ENCODE measurements at regions not wholly inside any gene's neighbourhood (a gene's known extent, or its start where the extent isn't known, plus 50 kb on each side); places are given as distances from the start of the nearest gene placed in this dataset.

DNA sequence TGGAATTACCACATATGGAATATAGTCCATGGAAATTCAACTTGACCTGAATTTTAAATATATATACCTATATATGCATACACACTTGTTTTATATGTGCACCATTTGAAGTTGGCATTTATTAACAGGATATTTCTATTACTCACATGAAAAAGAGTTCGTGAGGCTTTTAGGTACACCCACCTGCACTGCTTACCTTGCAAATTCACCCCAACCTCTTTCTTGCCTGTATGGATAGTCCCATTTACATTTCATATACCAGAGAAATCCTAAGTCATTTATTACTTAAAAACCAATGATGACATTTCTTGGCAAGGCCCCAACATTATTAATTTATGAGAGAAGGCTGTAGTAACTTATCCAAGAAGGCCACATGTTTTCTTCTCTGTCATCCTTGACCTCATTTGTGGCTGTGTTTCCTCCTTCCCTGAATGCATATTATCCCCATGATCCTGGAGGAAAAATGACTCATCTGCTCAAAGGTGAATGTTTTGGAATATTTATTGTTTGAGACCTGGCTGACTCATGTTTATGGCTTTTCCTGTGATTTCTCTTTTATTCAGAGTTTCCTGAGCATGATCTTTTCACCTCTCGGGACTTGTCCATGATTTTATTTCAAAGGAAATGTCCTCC lies 62.2 kb upstream of the FAM241A start:
- ChIA-PET CTCF (interaction anchor here (1.1 to 1.4 kb wide), 4 partner anchors 10 to 149 kb away, joined by 3 to 20 read pairs (median 3); partner anchors contain the start of gene AP1AR), POLR2A (no interaction called here)
- Histone ChIP-seq H3K36me3 (ENCODE audit: control insufficient read depth in 2 of 2, extremely low read depth in 1 of 2, insufficient read depth in 2 of 2, low read length in 2 of 2) (no peaks in the 10 kb centered on the region), H3K79me2 (ENCODE audit: control insufficient read depth, insufficient read depth, low read length) (no peaks in the 10 kb centered on the region), H3K4me1 (ENCODE audit: control insufficient read depth, extremely low read depth, insufficient read depth, low read length) (peaks cover 41% of the 10 kb centered on the region), H3K27me3 (ENCODE audit: control insufficient read depth in 2 of 2, insufficient read depth in 2 of 2, low read length in 2 of 2) (no peaks in the 10 kb centered on the region), H3K4me3 (replicated peaks in 1 of 3; ENCODE audit: insufficient read depth in 1 of 3, low read depth in 1 of 3, low read length in 3 of 3) (no peak overlapping the region), H3K27ac (ENCODE audit: insufficient read depth, low read depth, low read length) (peak overlapping the region; percentile 95), H2AFZ (ENCODE audit: low read depth, low read length) (no peak overlapping the region), H3K9ac (replicated peaks; ENCODE audit: extremely low read depth, insufficient read depth, low read length) (peak overlapping the region; percentile 64), H3K9me1 (replicated peaks; ENCODE audit: control insufficient read depth, extremely low read depth, insufficient read depth, low read length) (no peaks in the 10 kb centered on the region), H4K20me1 (replicated peaks; ENCODE audit: control insufficient read depth, extremely low read depth, insufficient read depth, low read length) (no peaks in the 10 kb centered on the region), H3K9me3 (replicated peaks; ENCODE audit: control insufficient read depth, insufficient read depth, low read length) (no peaks in the 10 kb centered on the region), H3K4me2 (ENCODE audit: insufficient read depth, low read length) (peak overlapping the region; percentile 52)
- intact Hi-C loops (cut with micrococcal nuclease) (loop anchor here (1.0 to 10.0 kb wide), 11 partner anchors 11 to 1932 kb away; partner anchors contain the start of genes AP1AR and LARP7), dilution Hi-C loops (cut with MboI; ENCODE audit: extremely low pct_ligation_motif_present, low sequenced_read_pairs) (no loop called here)
- TF ChIP-seq POLR2AphosphoS5 (IDR thresholded peaks at IDR 0.05; ENCODE audit: insufficient read depth, low read depth, low read length) (peak; percentile 98), MYC (IDR thresholded peaks at IDR 0.05; ENCODE audit: low read depth, low read length) (no peak), JUN (IDR thresholded peaks at IDR 0.05; ENCODE audit: borderline replicate concordance, insufficient read depth, insufficient read length, low read depth) (peak; percentile 100), GATA2 (IDR thresholded peaks at IDR 0.05; ENCODE audit: insufficient read depth, insufficient read length, low read depth, low read length) (peak; percentile 91), FOS (IDR thresholded peaks at IDR 0.05; ENCODE audit: borderline replicate concordance, insufficient read depth, low read length) (peak; percentile 100), EZH2 (IDR thresholded peaks at IDR 0.05; ENCODE audit: borderline replicate concordance, low read depth, low read length, severe bottlenecking) (no peak), POLR2A (IDR thresholded peaks at IDR 0.05; ENCODE audit: low read depth, low read length) (peak; percentile 76)
- TF ChIP-seq, protein P1, sequence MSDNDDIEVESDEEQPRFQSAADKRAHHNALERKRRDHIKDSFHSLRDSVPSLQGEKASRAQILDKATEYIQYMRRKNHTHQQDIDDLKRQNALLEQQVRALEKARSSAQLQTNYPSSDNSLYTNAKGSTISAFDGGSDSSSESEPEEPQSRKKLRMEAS (IDR thresholded peaks at IDR 0.05; ENCODE audit: insufficient read depth, insufficient read length): peak; percentile 44
- TF ChIP-seq, protein P2, sequence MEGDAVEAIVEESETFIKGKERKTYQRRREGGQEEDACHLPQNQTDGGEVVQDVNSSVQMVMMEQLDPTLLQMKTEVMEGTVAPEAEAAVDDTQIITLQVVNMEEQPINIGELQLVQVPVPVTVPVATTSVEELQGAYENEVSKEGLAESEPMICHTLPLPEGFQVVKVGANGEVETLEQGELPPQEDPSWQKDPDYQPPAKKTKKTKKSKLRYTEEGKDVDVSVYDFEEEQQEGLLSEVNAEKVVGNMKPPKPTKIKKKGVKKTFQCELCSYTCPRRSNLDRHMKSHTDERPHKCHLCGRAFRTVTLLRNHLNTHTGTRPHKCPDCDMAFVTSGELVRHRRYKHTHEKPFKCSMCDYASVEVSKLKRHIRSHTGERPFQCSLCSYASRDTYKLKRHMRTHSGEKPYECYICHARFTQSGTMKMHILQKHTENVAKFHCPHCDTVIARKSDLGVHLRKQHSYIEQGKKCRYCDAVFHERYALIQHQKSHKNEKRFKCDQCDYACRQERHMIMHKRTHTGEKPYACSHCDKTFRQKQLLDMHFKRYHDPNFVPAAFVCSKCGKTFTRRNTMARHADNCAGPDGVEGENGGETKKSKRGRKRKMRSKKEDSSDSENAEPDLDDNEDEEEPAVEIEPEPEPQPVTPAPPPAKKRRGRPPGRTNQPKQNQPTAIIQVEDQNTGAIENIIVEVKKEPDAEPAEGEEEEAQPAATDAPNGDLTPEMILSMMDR (IDR thresholded peaks at IDR 0.05; ENCODE audit: extremely low read depth in 1 of 2, insufficient read depth in 1 of 2, low read depth in 1 of 2, low read length in 2 of 2): no peak
- peak; percentile 95 for FAIRE-seq
- peak; percentile 99 for DNase-seq (ENCODE audit: low read depth, low spot score)
- BruUV-seq (replicated peaks): no TSS peak

All from endothelial cell of umbilical vein (primary cell).